OCI-LY7 (cell line): ENCODE measurements at regions not wholly inside any gene's neighbourhood (a gene's known extent, or its start where the extent isn't known, plus 50 kb on each side); places are given as distances from the start of the nearest gene placed in this dataset.

Source experiments
- EZH2phosphoT487 ChIP-seq: fragments of 200-600 bp; sonication (generic); IDR thresholded peaks from 2 replicates; pipeline ENCODE4 v1.6.1; 2018; ENCODE audit warnings: low read depth, borderline replicate concordance, mild to moderate bottlenecking, mixed run types, antibody characterized with exemption, low read length, moderate library complexity, mixed read lengths
- TF ChIP-seq, protein P1 (sequence below): fragments of 200-600 bp; sonication (generic); conservative IDR thresholded peaks from 2 replicates; pipeline ENCODE4 v1.5.1; 2014; ENCODE audit warnings: mild to moderate bottlenecking, antibody characterized with exemption, low read length, moderate library complexity, mixed read lengths

- TF ChIP-seq, protein P1, sequence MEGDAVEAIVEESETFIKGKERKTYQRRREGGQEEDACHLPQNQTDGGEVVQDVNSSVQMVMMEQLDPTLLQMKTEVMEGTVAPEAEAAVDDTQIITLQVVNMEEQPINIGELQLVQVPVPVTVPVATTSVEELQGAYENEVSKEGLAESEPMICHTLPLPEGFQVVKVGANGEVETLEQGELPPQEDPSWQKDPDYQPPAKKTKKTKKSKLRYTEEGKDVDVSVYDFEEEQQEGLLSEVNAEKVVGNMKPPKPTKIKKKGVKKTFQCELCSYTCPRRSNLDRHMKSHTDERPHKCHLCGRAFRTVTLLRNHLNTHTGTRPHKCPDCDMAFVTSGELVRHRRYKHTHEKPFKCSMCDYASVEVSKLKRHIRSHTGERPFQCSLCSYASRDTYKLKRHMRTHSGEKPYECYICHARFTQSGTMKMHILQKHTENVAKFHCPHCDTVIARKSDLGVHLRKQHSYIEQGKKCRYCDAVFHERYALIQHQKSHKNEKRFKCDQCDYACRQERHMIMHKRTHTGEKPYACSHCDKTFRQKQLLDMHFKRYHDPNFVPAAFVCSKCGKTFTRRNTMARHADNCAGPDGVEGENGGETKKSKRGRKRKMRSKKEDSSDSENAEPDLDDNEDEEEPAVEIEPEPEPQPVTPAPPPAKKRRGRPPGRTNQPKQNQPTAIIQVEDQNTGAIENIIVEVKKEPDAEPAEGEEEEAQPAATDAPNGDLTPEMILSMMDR = no peak
- no peak for TF ChIP-seq EZH2phosphoT487
Observed at GRCh38 chr10:33952692-33953360, 618.4 kb upstream of the NRP1 start.
